SH-SY5Y (cell line): ENCODE measurements at regions not wholly inside any gene's neighbourhood (a gene's known extent, or its start where the extent isn't known, plus 50 kb on each side); places are given as distances from the start of the nearest gene placed in this dataset.

Experiments used
- GATA2 ChIP-seq: IDR thresholded peaks from 2 replicates; pipeline ENCODE4 v1.6.1; 2011; ENCODE audit warnings: mild to moderate bottlenecking, low read depth, low read length
- GATA3 ChIP-seq: IDR thresholded peaks from 2 replicates; pipeline ENCODE4 v1.6.1; 2011; ENCODE audit warnings: low read depth, mild to moderate bottlenecking, low read length, moderate library complexity

DNA sequence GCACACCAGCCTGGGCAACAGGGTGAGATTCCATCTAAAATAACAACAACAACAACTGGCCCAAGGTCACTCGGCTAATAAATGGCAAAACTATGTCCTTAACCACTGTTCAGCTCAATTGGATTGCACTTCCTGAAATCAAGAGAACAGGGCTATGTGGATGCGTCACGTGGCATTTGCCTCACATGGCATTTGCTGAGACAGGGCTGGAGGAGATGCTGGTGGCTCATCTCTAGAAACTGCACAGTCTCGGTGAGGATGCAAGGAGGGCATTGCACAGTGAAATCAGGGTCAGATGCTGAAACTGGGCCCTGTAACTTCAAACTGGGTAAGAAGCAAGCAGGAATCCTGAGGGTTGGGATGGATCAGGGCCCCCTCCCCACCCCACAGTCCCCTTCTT is 171.9 kb downstream of the BUD13 start:
- TF ChIP-seq GATA2: no peak
- TF ChIP-seq GATA3: no peak
